ENCODE measurements at regions not wholly inside any gene's neighbourhood (a gene's known extent, or its start where the extent isn't known, plus 50 kb on each side); places are given as distances from the start of the nearest gene placed in this dataset.

GRCh38 chr9:27743490-27743889, 170.2 kb upstream of the C9orf72 start:
- H3K4me3 ChIP-seq (ENCODE audit: low read depth, low read length), result no peak overlapping the region
- no peak for TF ChIP-seq CTCF (IDR thresholded peaks at IDR 0.05; ENCODE audit: low read depth, low read length)

- no peak for TF ChIP-seq CTCF (IDR thresholded peaks at IDR 0.05; ENCODE audit: low read depth, low read length)
Measured at GRCh38 chr9:27747450-27747849, 174.2 kb upstream of the C9orf72 start.

GRCh38 chr9:27749838-27750237, 176.6 kb upstream of the C9orf72 start:
- H3K4me3 ChIP-seq (ENCODE audit: low read depth, low read length), result no peak overlapping the region

More at GRCh38 chr9:27747450-27747849, 174.2 kb upstream of the C9orf72 start:
- H3K4me3 ChIP-seq (ENCODE audit: low read depth, low read length), result no peak overlapping the region

GRCh38 chr9:27750566-27750965, 177.3 kb upstream of the C9orf72 start:
- no peak for TF ChIP-seq CTCF (IDR thresholded peaks at IDR 0.05; ENCODE audit: low read depth, low read length)
- no peak overlapping the region for H3K4me3 ChIP-seq (ENCODE audit: low read depth, low read length)

More at GRCh38 chr9:27749838-27750237, 176.6 kb upstream of the C9orf72 start:
- no peak for TF ChIP-seq CTCF (IDR thresholded peaks at IDR 0.05; ENCODE audit: low read depth, low read length)

GRCh38 chr9:27752069-27752468, 178.8 kb upstream of the C9orf72 start:
- TF ChIP-seq CTCF (IDR thresholded peaks at IDR 0.05; ENCODE audit: low read depth, low read length), result no peak
- no peak overlapping the region for H3K4me3 ChIP-seq (ENCODE audit: low read depth, low read length)

- no peak for TF ChIP-seq CTCF (IDR thresholded peaks at IDR 0.05; ENCODE audit: low read depth, low read length)
- H3K4me3 ChIP-seq (ENCODE audit: low read depth, low read length), result no peak overlapping the region
Measured at GRCh38 chr9:27755846-27756245, 182.6 kb upstream of the C9orf72 start.

GRCh38 chr9:27756418-27756817, 183.1 kb upstream of the C9orf72 start:
- no peak for TF ChIP-seq CTCF (IDR thresholded peaks at IDR 0.05; ENCODE audit: low read depth, low read length)
- no peak overlapping the region for H3K4me3 ChIP-seq (ENCODE audit: low read depth, low read length)

Data from WI38 (cell line).